GM12873 (cell line): ENCODE measurements at regions not wholly inside any gene's neighbourhood (a gene's known extent, or its start where the extent isn't known, plus 50 kb on each side); places are given as distances from the start of the nearest gene placed in this dataset.

Source experiments
- CTCF ChIP-seq: IDR thresholded peaks from 2 replicates; pipeline ENCODE4 v1.5.1; 2012; ENCODE audit warnings: low read depth, mild to moderate bottlenecking, moderate library complexity, low read length, control low read depth; ENCODE audit not compliant: insufficient read depth; ENCODE audit errors: missing control alignments

- TF ChIP-seq CTCF: no peak
These were observed 280.2 kb upstream of the TOM1L1 start for GRCh38 chr17:54620399-54620978.

- no peak for TF ChIP-seq CTCF
These were observed 276.9 kb upstream of the TOM1L1 start for GRCh38 chr17:54623746-54624145.

GRCh38 chr17:54626146-54626703 lies 274.4 kb upstream of the TOM1L1 start:
- no peak for TF ChIP-seq CTCF

- TF ChIP-seq CTCF: no peak
These were observed 237.4 kb upstream of the TOM1L1 start for GRCh38 chr17:54662978-54663876.

GRCh38 chr17:54666559-54666958 lies 234.1 kb upstream of the TOM1L1 start:
- TF ChIP-seq CTCF: no peak

GRCh38 chr17:54678158-54678557 lies 222.5 kb upstream of the TOM1L1 start:
- TF ChIP-seq CTCF: no peak

- TF ChIP-seq CTCF: no peak
These were observed 220.2 kb upstream of the TOM1L1 start for GRCh38 chr17:54680410-54680809.
